ENCODE measurements at regions not wholly inside any gene's neighbourhood (a gene's known extent, or its start where the extent isn't known, plus 50 kb on each side); places are given as distances from the start of the nearest gene placed in this dataset.
A peak's percentile ranks its signal among the peaks of the same experiment; 100 is the strongest.
"Not testable (repeated sequence)": the region's sequence is repeated elsewhere in the genome, so short reads cannot be mapped to it uniquely, and the experiment has no call there.

- DNase-seq (ENCODE audit: low spot score): peak; percentile 54
Measured at GRCh38 chr16:9647981-9648701, 534.1 kb downstream of the GRIN2A start.

GRCh38 chr16:9650284-9650683, 531.9 kb downstream of the GRIN2A start:
- DNase-seq (ENCODE audit: low spot score): no peak

GRCh38 chr16:9655051-9655450, 527.2 kb downstream of the GRIN2A start:
- DNase-seq (ENCODE audit: low spot score): no peak

GRCh38 chr16:9657641-9658040, 524.6 kb downstream of the GRIN2A start:
- DNase-seq (ENCODE audit: low spot score): no peak

- no peak for DNase-seq (ENCODE audit: low spot score)
Measured at GRCh38 chr16:9658164-9658563, 524.1 kb downstream of the GRIN2A start.

GRCh38 chr16:9658586-9658985, 523.6 kb downstream of the GRIN2A start:
- no peak for DNase-seq (ENCODE audit: low spot score)

- no peak for DNase-seq (ENCODE audit: low spot score)
Measured at GRCh38 chr16:9660898-9661297, 521.3 kb downstream of the GRIN2A start.

- DNase-seq (ENCODE audit: low spot score): no peak
Measured at GRCh38 chr16:9661336-9662017, 520.8 kb downstream of the GRIN2A start.

- no peak for DNase-seq (ENCODE audit: low spot score)
Measured at GRCh38 chr16:9663588-9663987, 518.6 kb downstream of the GRIN2A start.

- no peak for DNase-seq (ENCODE audit: low spot score)
Measured at GRCh38 chr16:9665851-9666271, 516.4 kb downstream of the GRIN2A start.

GRCh38 chr16:9666834-9667480, 515.3 kb downstream of the GRIN2A start:
- DNase-seq (ENCODE audit: low spot score): no peak

GRCh38 chr16:9670033-9670432, 512.2 kb downstream of the GRIN2A start:
- no peak for DNase-seq (ENCODE audit: low spot score)

- not testable (repeated sequence) for DNase-seq (ENCODE audit: low spot score)
Measured at GRCh38 chr16:9670616-9671015, 511.6 kb downstream of the GRIN2A start.

- DNase-seq (ENCODE audit: low spot score): not testable (repeated sequence)
Measured at GRCh38 chr16:9676560-9677300, 505.5 kb downstream of the GRIN2A start.

GRCh38 chr16:9677301-9677653, 505.0 kb downstream of the GRIN2A start:
- DNase-seq (ENCODE audit: low spot score): no peak

GRCh38 chr16:9679213-9679767, 502.9 kb downstream of the GRIN2A start:
- DNase-seq (ENCODE audit: low spot score): peak; percentile 21

- no peak for DNase-seq (ENCODE audit: low spot score)
Measured at GRCh38 chr16:9680019-9680655, 502.1 kb downstream of the GRIN2A start.

- no peak for DNase-seq (ENCODE audit: low spot score)
Measured at GRCh38 chr16:9680968-9681367, 501.3 kb downstream of the GRIN2A start.

GRCh38 chr16:9681508-9681907, 500.7 kb downstream of the GRIN2A start:
- DNase-seq (ENCODE audit: low spot score): no peak

GRCh38 chr16:9682320-9682719, 499.9 kb downstream of the GRIN2A start:
- no peak for DNase-seq (ENCODE audit: low spot score)

- no peak for DNase-seq (ENCODE audit: low spot score)
Measured at GRCh38 chr16:9683677-9684076, 498.6 kb downstream of the GRIN2A start.
